A172 (cell line): ENCODE measurements at regions not wholly inside any gene's neighbourhood (a gene's known extent, or its start where the extent isn't known, plus 50 kb on each side); places are given as distances from the start of the nearest gene placed in this dataset.

ENCODE experiments used
- DNase-seq: peaks from one replicate; pipeline ENCODE4 v3.0.0-alpha.2; 2015; ENCODE audit warnings: low spot score

DNA sequence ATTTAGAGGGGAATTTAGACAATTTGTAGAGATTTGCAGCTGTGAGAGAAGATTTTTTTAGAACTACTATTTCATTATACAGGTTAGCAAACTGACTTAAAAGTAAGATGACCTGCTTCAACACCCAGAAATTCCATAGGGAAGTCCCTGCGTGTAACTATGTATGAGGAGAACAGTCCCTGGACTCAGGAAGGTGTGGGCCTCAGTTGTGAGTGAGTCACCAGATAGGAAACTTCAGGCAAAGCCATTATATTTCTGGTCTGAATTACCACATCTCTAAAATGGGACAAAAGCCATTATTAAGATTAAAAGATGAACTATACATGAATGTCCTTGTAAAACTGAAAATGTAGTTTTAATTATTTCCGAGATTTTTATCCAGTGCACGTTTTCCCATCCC, 488.3 kb upstream of the GOLIM4 start:
- DNase-seq: no peak

DNA sequence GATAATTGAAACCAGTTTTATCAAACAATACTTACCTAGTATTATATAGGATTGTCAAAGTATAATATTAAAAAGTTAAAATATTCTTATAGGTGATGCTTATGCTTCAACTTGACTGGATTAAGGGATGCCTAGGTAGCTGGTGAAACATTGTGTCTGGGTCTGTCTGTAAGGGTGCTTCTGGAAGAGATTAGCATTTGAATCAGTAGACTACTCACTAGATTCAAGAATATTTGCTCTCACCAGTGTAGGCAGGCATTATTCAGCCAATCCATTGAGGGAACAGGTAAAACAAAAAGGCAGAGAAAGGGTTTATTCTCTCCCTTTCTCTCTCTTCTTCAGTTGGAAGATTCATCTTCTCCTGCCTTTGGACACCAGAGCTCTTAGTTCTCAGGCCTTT, 486.8 kb upstream of the GOLIM4 start:
- DNase-seq: no peak

GRCh38 chr3:168581771-168582225, 486.1 kb upstream of the GOLIM4 start:
- no peak for DNase-seq

GRCh38 chr3:168579010-168579409, 483.3 kb upstream of the GOLIM4 start:
- DNase-seq: no peak

- DNase-seq: no peak
Measured at GRCh38 chr3:168575750-168576149, 480.0 kb upstream of the GOLIM4 start.

GRCh38 chr3:168574455-168575158, 478.9 kb upstream of the GOLIM4 start:
- no peak for DNase-seq

GRCh38 chr3:168570404-168571155, 474.9 kb upstream of the GOLIM4 start:
- DNase-seq: peak; percentile 4

DNA sequence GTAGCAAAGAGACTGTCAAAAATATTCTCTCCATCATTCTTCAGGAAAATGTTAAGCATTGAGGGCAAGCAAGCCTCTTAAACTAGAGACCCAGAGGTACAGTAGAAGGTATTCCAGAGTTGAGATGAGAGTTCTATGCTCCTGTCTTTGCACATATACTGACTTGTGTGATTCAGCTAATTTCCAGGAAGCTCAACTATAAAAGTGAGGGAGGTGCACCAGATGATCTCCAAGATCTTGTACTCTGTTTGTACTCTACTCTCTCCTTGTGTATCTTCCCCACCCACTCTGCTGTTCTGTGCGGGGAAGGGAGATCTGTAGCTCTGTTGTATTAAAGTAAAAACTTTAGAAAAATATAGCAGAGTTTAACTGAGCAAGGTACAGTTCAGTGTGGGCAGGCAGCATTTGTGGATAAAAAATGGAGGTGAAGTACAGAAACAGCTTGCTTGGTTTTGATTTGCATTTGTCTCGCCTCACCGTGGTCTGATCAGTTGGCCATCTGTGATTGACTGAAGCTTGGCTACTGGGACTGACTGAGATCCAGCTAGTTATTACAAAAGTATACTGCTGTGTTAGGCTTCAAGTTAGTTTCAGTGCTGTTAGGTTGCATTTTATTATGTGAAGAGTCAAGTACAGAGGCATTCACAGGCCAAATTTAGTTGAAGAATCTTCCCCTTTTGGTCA, 463.1 kb upstream of the GOLIM4 start:
- no peak for DNase-seq

DNA sequence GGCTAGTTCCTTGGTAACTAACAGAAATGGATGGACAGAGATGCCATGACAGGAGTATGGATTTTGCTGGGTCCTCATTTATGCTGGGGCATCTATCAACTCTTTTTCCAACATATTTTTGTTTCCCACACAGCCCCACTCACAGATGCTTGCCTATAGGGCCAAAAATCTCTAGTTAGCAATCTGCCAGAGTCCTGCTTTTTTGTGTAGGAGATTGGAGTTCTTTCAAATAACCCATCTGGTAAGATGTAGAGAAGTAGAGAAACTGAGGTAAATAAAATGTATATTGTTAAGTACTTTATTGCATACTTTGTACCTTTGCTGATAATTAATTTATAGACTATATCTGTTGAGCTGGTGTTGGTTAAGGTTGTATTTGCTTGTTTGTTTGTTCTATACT, 456.5 kb upstream of the GOLIM4 start:
- DNase-seq: no peak

GRCh38 chr3:168548719-168549118, 453.0 kb upstream of the GOLIM4 start:
- no peak for DNase-seq

- DNase-seq: no peak
Measured at GRCh38 chr3:168546707-168547106, 451.0 kb upstream of the GOLIM4 start.

DNA sequence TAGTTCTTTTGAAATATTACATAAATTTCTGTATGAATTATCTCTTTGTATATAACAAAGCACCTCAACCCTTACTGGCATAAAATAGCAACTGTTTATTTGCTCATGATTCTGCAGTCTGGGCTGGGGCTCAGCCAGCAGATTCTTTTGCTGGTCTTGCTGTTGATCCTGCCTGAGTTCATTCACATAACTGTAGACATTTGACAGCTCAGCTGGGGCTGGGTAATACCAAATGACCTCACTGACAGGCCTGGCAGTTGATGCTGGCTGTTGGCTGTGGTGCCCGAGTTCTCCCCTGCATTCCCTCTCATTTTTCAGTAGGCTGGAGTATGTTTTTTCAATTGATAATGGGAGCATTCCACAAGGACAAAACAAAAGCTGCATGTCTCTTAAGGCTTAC, 449.9 kb upstream of the GOLIM4 start:
- no peak for DNase-seq

DNA sequence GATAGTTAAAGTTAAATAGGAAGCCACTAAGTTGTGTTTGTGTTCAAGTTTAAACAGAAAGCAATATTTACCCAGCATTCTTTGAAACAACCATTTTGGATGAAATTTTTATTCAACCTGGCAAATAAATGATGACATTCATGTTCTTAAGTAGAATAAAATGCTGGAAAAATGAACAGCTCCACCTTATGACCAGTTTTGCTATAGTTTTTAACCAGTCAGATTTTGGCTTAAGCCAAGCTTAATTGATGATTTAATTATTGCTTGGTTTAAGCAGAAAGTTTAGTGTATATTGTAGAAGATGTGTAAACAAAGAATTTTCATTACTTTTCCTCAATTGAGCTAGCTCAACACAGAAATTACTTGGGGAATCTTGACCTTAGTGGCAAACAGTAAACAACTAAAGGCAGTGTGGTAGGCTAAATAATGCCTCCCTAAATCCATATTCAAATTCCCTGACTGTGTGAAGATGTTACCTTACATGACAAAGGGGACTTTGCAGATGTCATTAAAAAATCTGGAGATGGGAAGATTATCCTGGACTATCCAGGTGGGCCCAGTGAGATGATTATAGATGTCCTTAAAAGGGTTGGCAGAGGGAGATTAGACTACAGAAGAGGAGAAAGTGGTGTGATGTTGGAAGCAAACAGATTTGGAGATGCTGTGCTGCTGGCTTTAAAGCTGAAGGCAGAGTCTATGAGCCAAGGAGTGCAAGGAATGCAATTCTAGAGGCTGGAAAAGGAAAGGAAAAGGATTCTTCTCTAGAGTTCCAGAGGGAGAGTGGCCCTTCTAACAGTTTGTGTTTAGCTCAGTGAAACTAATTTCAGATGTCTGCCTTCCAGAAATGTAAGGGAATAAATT, 448.6 kb upstream of the GOLIM4 start:
- DNase-seq: no peak

DNA sequence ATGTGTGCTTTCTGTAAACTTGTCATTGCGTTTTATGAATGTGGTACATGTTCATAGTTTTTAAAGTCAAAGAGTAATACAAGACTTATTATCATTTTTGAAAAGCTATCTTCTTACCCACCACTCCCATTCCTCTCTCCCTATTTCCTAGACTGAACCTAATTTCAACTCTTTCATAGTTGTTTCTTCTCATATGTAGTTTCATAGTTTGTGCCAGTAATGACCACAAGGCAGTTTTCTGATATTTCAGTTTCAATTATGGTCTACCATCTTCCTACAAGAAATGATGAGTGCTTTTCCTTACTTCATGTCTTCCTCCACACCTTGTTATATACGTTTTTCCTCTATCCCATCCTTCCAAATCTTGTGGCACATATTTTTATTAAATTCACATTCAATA, 445.0 kb upstream of the GOLIM4 start:
- DNase-seq: no peak

GRCh38 chr3:168539909-168540308, 444.2 kb upstream of the GOLIM4 start:
- DNase-seq: no peak

DNA sequence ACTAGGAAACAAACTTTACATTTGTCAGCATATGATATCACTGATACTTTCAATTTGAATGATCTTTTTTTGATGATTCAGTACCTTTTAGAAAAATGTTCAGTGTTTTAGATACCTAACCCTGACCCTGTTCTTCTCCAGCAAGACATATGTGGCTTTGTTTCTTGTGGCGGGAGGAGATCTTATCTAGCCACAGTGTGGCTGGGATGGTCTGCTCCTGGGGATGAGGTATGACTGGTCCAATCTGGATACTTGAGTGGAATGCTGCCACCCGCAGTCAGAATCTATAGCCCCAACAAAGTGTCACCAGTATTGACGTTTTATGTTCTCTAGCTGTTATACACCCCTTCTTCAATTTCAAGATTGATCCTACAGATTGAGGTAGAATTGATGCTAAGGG, 439.0 kb upstream of the GOLIM4 start:
- DNase-seq: no peak

GRCh38 chr3:168533600-168533999, 437.9 kb upstream of the GOLIM4 start:
- DNase-seq: no peak

GRCh38 chr3:168532135-168532534, 436.4 kb upstream of the GOLIM4 start:
- DNase-seq: no peak

DNA sequence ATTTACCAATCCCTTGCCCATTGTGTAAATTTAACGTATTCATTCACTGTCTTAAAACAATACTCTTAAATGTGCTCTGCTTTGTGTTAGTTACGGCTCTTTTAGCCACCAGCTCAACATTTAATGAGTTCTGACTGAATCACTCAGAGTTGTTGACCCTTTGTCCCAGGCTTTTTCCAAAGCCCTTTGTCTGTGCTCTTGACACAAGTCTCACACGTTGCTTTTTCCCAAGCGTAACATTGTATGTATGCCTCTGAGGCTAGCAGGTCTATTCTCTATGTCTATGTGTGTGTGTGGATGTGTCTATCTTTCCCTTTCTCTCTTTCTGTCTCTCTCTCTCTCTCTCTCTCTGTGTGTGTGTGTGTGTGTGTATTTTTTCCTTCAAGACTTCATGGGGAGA, 435.4 kb upstream of the GOLIM4 start:
- no peak for DNase-seq

DNA sequence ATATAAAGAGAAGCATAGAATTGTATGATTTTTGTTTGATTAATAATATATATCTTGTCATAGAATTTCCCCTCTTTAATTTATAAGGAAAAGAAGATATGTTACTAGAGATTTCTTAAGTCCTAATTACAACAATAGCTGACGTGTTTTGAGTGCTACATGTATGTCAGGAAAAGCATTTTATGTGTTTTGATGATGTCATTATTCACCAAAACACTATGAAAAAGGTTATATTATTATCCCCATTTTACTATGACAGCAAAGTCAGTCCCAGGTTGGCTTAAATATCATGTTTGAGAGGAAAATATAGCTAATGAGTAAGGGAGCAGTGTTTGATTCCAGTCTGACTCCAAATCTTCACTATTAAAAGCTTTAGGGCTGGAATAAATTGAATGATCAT, 428.4 kb upstream of the GOLIM4 start:
- DNase-seq: no peak

DNA sequence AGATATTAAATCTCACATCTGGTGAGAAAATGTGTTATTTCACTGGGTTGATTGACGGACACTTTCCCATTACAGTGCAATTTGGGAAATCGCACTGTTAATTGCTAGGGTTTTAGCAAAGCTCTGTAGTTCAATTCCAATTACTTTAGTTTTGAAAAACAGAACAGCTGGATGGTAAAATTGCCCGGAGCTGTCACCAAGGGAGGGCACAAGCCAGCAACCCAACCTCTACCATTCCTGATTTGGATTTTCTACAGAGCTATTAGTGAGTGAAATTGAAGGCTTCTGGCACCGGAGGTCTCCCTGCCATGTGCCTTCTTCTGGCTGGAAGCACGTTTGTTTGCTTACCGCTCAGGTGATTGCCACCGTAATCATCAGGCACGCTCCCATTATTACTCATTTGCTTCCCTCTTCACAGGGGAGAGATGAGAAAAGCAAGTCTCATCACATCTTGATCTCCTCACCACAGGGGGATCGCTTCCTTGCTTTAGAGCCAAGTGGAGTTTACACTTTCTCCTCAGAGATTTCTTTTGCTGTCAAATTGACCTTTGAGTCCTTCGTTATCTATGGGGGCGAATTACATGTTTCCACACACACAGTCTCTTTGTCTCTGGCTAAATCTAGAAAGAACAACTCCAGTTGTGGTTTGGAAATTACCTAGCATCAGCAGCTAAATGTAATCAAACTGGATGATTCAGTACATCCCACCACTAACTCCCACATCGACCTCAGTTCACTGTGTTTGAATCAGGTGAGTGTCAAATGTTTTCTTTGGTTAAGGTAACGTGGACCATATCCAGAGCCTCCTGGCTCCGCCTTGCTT, 421.7 kb upstream of the GOLIM4 start:
- DNase-seq: no peak
